Ectodermal cell (in vitro differentiated cells): ENCODE measurements at regions not wholly inside any gene's neighbourhood (a gene's known extent, or its start where the extent isn't known, plus 50 kb on each side); places are given as distances from the start of the nearest gene placed in this dataset.
A peak's percentile ranks its signal among the peaks of the same experiment; 100 is the strongest.

ENCODE experiments used
- H3K27ac ChIP-seq: 2 replicates; pipeline ENCODE4 v1.7.0; 2013; ENCODE audit warnings: mild to moderate bottlenecking, low read depth, low read length; ENCODE audit not compliant: insufficient read depth, poor library complexity, severe bottlenecking
- H3K27me3 ChIP-seq: 2 replicates; pipeline ENCODE4 v1.7.0; 2013; ENCODE audit warnings: mild to moderate bottlenecking, low read length; ENCODE audit not compliant: insufficient read depth, control insufficient read depth, poor library complexity, severe bottlenecking
- H3K36me3 ChIP-seq: one replicate; pipeline ENCODE4 v1.7.0; 2013; ENCODE audit warnings: low read length; ENCODE audit not compliant: control insufficient read depth, insufficient read depth
- H3K4me1 ChIP-seq: one replicate; pipeline ENCODE4 v1.7.0; 2013; ENCODE audit warnings: low read length; ENCODE audit not compliant: control insufficient read depth, insufficient read depth
- H3K4me3 ChIP-seq: 2 replicates; pipeline ENCODE4 v1.7.0; 2013; ENCODE audit warnings: low read depth, low read length, control low read depth; ENCODE audit not compliant: insufficient read depth
- H3K9me3 ChIP-seq: 2 replicates; pipeline ENCODE4 v1.7.0; 2013; ENCODE audit warnings: mild to moderate bottlenecking, low read length, moderate library complexity; ENCODE audit not compliant: control insufficient read depth
- WGBS, 2 experiments: methylation state at CpG; one replicate each; pipeline ENCODE4 v1.1.7; 2013; ENCODE audit warnings: missing lambda C conversion rate in 2 of 2; 5-methylcytosine and 5-hydroxymethylcytosine counted together

- Histone ChIP-seq H3K4me1 (peaks cover 20% of the 10 kb centered on the region), H3K4me3 (no peak overlapping the region)
- 29 to 36% methylated on average over 5 of the region's 5 CpGs for WGBS, 2 experiments
These were observed 227.9 kb downstream of the ALG10B start for GRCh38 chr12:38544330-38545066.

GRCh38 chr12:38547586-38547985, 231.0 kb downstream of the ALG10B start:
- 89 to 92% methylated on average over 1 of the region's 1 CpG for WGBS, 2 experiments
- Histone ChIP-seq H3K27me3 (no peaks in the 10 kb centered on the region), H3K4me3 (no peak overlapping the region)

More at GRCh38 chr12:38544330-38545066, 227.9 kb downstream of the ALG10B start:
- peak overlapping the region; percentile 50 for H3K27ac ChIP-seq
- H3K27me3 ChIP-seq = no peaks in the 10 kb centered on the region
- no peaks in the 10 kb centered on the region for H3K9me3 ChIP-seq
- H3K36me3 ChIP-seq = no peaks in the 10 kb centered on the region

GRCh38 chr12:38555620-38556591, 239.3 kb downstream of the ALG10B start:
- Histone ChIP-seq H3K27me3 (no peaks in the 10 kb centered on the region), H3K4me1 (no peaks in the 10 kb centered on the region), H3K36me3 (no peaks in the 10 kb centered on the region), H3K4me3 (no peak overlapping the region), H3K27ac (no peak overlapping the region), H3K9me3 (no peaks in the 10 kb centered on the region)
- WGBS, 2 experiments = 78 to 87% methylated on average over 5 of the region's 5 CpGs

More at GRCh38 chr12:38547586-38547985, 231.0 kb downstream of the ALG10B start:
- H3K4me1 ChIP-seq = peaks cover 20% of the 10 kb centered on the region
- H3K9me3 ChIP-seq = no peaks in the 10 kb centered on the region
- no peaks in the 10 kb centered on the region for H3K36me3 ChIP-seq
- no peak overlapping the region for H3K27ac ChIP-seq

GRCh38 chr12:38556647-38557046, 240.1 kb downstream of the ALG10B start:
- 85 to 98% methylated on average over 2 of the region's 2 CpGs for WGBS, 2 experiments
- no peak overlapping the region for H3K4me3 ChIP-seq

GRCh38 chr12:38585086-38585485, 268.5 kb downstream of the ALG10B start:
- H3K9me3 ChIP-seq = no peaks in the 10 kb centered on the region
- H3K4me1 ChIP-seq = no peaks in the 10 kb centered on the region
- H3K27me3 ChIP-seq = no peaks in the 10 kb centered on the region
- WGBS, 2 experiments = 100% methylated on average over 1 to 2 of the region's 2 CpGs
- H3K27ac ChIP-seq = no peak overlapping the region
- no peak overlapping the region for H3K4me3 ChIP-seq
- no peaks in the 10 kb centered on the region for H3K36me3 ChIP-seq

More at GRCh38 chr12:38556647-38557046, 240.1 kb downstream of the ALG10B start:
- Histone ChIP-seq H3K27ac (no peak overlapping the region), H3K36me3 (no peaks in the 10 kb centered on the region), H3K9me3 (no peaks in the 10 kb centered on the region), H3K27me3 (no peaks in the 10 kb centered on the region), H3K4me1 (no peaks in the 10 kb centered on the region)

GRCh38 chr12:38586789-38587188, 270.2 kb downstream of the ALG10B start:
- no peak overlapping the region for H3K4me3 ChIP-seq
- H3K27me3 ChIP-seq = no peaks in the 10 kb centered on the region
- H3K27ac ChIP-seq = no peak overlapping the region
- H3K4me1 ChIP-seq = no peaks in the 10 kb centered on the region
- no peaks in the 10 kb centered on the region for H3K9me3 ChIP-seq
- no peaks in the 10 kb centered on the region for H3K36me3 ChIP-seq

- WGBS, 2 experiments = 95 to 96% methylated on average over 1 of the region's 1 CpG
- H3K36me3 ChIP-seq = no peaks in the 10 kb centered on the region
- no peak overlapping the region for H3K4me3 ChIP-seq
- H3K27ac ChIP-seq = no peak overlapping the region
- H3K4me1 ChIP-seq = no peaks in the 10 kb centered on the region
- H3K27me3 ChIP-seq = no peaks in the 10 kb centered on the region
- no peaks in the 10 kb centered on the region for H3K9me3 ChIP-seq
These were observed 271.0 kb downstream of the ALG10B start for GRCh38 chr12:38587594-38587993.

GRCh38 chr12:38588624-38589305, 272.2 kb downstream of the ALG10B start:
- no peaks in the 10 kb centered on the region for H3K27me3 ChIP-seq

GRCh38 chr12:38589306-38589632, 272.7 kb downstream of the ALG10B start:
- Histone ChIP-seq H3K9me3 (no peaks in the 10 kb centered on the region), H3K4me3 (no peak overlapping the region), H3K36me3 (no peaks in the 10 kb centered on the region), H3K4me1 (no peaks in the 10 kb centered on the region), H3K27ac (no peak overlapping the region), H3K27me3 (no peaks in the 10 kb centered on the region)
- 91 to 100% methylated on average over 4 of the region's 4 CpGs for WGBS, 2 experiments

More at GRCh38 chr12:38588624-38589305, 272.2 kb downstream of the ALG10B start:
- Histone ChIP-seq H3K4me1 (no peaks in the 10 kb centered on the region), H3K9me3 (no peaks in the 10 kb centered on the region), H3K27ac (no peak overlapping the region), H3K36me3 (no peaks in the 10 kb centered on the region), H3K4me3 (no peak overlapping the region)
- WGBS, 2 experiments = 88 to 89% methylated on average over 4 of the region's 4 CpGs

GRCh38 chr12:38601949-38602348, 285.4 kb downstream of the ALG10B start:
- Histone ChIP-seq H3K36me3 (no peaks in the 10 kb centered on the region), H3K4me1 (no peaks in the 10 kb centered on the region), H3K27me3 (no peaks in the 10 kb centered on the region), H3K27ac (no peak overlapping the region), H3K4me3 (no peak overlapping the region), H3K9me3 (no peaks in the 10 kb centered on the region)
